Mesenchymal stem cell (in vitro differentiated cells and primary cell): ENCODE measurements at regions not wholly inside any gene's neighbourhood (a gene's known extent, or its start where the extent isn't known, plus 50 kb on each side); places are given as distances from the start of the nearest gene placed in this dataset.
"Not testable (repeated sequence)": the region's sequence is repeated elsewhere in the genome, so short reads cannot be mapped to it uniquely, and the experiment has no call there.

Experiments
- DNase-seq: peaks from one replicate; pipeline ENCODE4 v3.0.0-alpha.2; 2013
- H2AFZ ChIP-seq: one replicate; pipeline ENCODE4 v1.6.1; 2013; ENCODE audit warnings: low read depth, mild to moderate bottlenecking, control low read depth, inconsistent platforms, low read length, moderate library complexity
- H2AK5ac ChIP-seq: 2 replicates; pipeline ENCODE4 v1.6.1; 2013; ENCODE audit warnings: low read length, moderate library complexity, mild to moderate bottlenecking, inconsistent platforms; ENCODE audit not compliant: severe bottlenecking
- H2BK120ac ChIP-seq: one replicate; pipeline ENCODE4 v1.6.1; 2013; ENCODE audit warnings: low read depth, mild to moderate bottlenecking, inconsistent platforms, low read length, moderate library complexity
- H2BK12ac ChIP-seq, 2 experiments: one replicate each; pipeline ENCODE4 v1.6.1; 2013; ENCODE audit warnings: inconsistent platforms in 2 of 2, low read length in 2 of 2, mild to moderate bottlenecking in 2 of 2, moderate library complexity in 2 of 2, control low read depth in 1 of 2
- H2BK15ac ChIP-seq: one replicate; pipeline ENCODE4 v1.6.1; 2013; ENCODE audit warnings: mild to moderate bottlenecking, low read depth, inconsistent platforms; ENCODE audit not compliant: poor library complexity, severe bottlenecking
- H2BK5ac ChIP-seq: 2 replicates; pipeline ENCODE4 v1.6.1; 2013; ENCODE audit warnings: low read depth, mild to moderate bottlenecking, low read length, control low read depth, inconsistent platforms; ENCODE audit not compliant: poor library complexity, severe bottlenecking
- H3K14ac ChIP-seq, 2 experiments: one replicate each; pipeline ENCODE4 v1.6.1; 2013; ENCODE audit warnings: inconsistent platforms in 2 of 2, low read length in 2 of 2, control low read depth in 1 of 2, mild to moderate bottlenecking in 1 of 2, moderate library complexity in 1 of 2
- H3K18ac ChIP-seq, 2 experiments: one replicate each; pipeline ENCODE4 v1.6.1; 2013; ENCODE audit warnings: inconsistent platforms in 2 of 2, low read length in 2 of 2, control low read depth in 1 of 2, low read depth in 1 of 2, mild to moderate bottlenecking in 1 of 2
- H3K23ac ChIP-seq, 2 experiments: one replicate each; pipeline ENCODE4 v1.6.1; 2013; ENCODE audit warnings: inconsistent platforms in 2 of 2, low read length in 2 of 2, mild to moderate bottlenecking in 2 of 2, moderate library complexity in 2 of 2, control low read depth in 1 of 2
- H3K27ac ChIP-seq: 2 replicates; pipeline ENCODE4 v1.5.1; 2013; ENCODE audit warnings: mild to moderate bottlenecking, moderate library complexity, low read length, control low read depth, inconsistent platforms; ENCODE audit not compliant: poor library complexity, severe bottlenecking
- H3K27me3 ChIP-seq, 2 experiments: 2 replicates each; pipeline versions ENCODE4 v1.6.1 to v1.7.0; 2013; ENCODE audit warnings: low read length in 2 of 2, mild to moderate bottlenecking in 2 of 2, moderate library complexity in 2 of 2, control low read depth in 1 of 2, inconsistent platforms in 1 of 2; ENCODE audit not compliant: control insufficient read depth in 1 of 2, insufficient read depth in 1 of 2
- H3K36me3 ChIP-seq, 2 experiments: 2 replicates each; pipeline versions ENCODE4 v1.6.1 to v1.7.0; 2013; ENCODE audit warnings: low read length in 2 of 2, control low read depth in 1 of 2, inconsistent platforms in 1 of 2, low read depth in 1 of 2, mild to moderate bottlenecking in 1 of 2; ENCODE audit not compliant: insufficient read depth in 2 of 2, control insufficient read depth in 1 of 2
- H3K4ac ChIP-seq, 2 experiments: one replicate each; pipeline ENCODE4 v1.6.1; 2013; ENCODE audit warnings: inconsistent platforms in 2 of 2, low read length in 2 of 2, mild to moderate bottlenecking in 2 of 2, moderate library complexity in 2 of 2, control low read depth in 1 of 2, low read depth in 1 of 2
- H3K4me1 ChIP-seq: 2 replicates; pipeline ENCODE4 v1.6.1; 2013; ENCODE audit warnings: low read depth, low read length, control low read depth; ENCODE audit not compliant: control insufficient read depth, insufficient read depth
- H3K4me2 ChIP-seq: 2 replicates; pipeline ENCODE4 v1.6.1; 2013; ENCODE audit warnings: low read length, mild to moderate bottlenecking, inconsistent platforms; ENCODE audit not compliant: poor library complexity, severe bottlenecking
- H3K4me3 ChIP-seq, 2 experiments: 2 replicates each; pipeline versions ENCODE4 v1.5.1 to v1.7.0; 2013; ENCODE audit warnings: low read length in 2 of 2, mild to moderate bottlenecking in 2 of 2, control low read depth in 1 of 2, low read depth in 1 of 2; ENCODE audit not compliant: insufficient read depth in 1 of 2
- H3K79me1 ChIP-seq: replicated peaks from 2 replicates; pipeline ENCODE4 v1.6.1; 2013; ENCODE audit warnings: mild to moderate bottlenecking, control low read depth, low read length, inconsistent platforms; ENCODE audit not compliant: poor library complexity, severe bottlenecking
- H3K9ac ChIP-seq: 2 replicates; pipeline ENCODE4 v1.7.0; 2013; ENCODE audit warnings: mild to moderate bottlenecking, low read length, moderate library complexity
- H3K9me3 ChIP-seq: 2 replicates; pipeline ENCODE4 v1.7.0; 2013; ENCODE audit warnings: mild to moderate bottlenecking, low read length; ENCODE audit not compliant: control insufficient read depth
- H4K8ac ChIP-seq: one replicate; pipeline ENCODE4 v1.6.1; 2013; ENCODE audit warnings: inconsistent platforms, mild to moderate bottlenecking, low read length, moderate library complexity
- H4K91ac ChIP-seq: one replicate; pipeline ENCODE4 v1.6.1; 2013; ENCODE audit warnings: mild to moderate bottlenecking, low read length, inconsistent platforms
- WGBS: methylation state at CpG from one replicate; pipeline ENCODE4 v1.1.7; 2013; ENCODE audit warnings: mixed read lengths; 5-methylcytosine and 5-hydroxymethylcytosine counted together

GRCh38 chr15:79156704-79157375 lies 66.3 kb upstream of the RASGRF1 start:
- Histone ChIP-seq H3K4me2 (no peak overlapping the region), H3K4ac (no peak overlapping the region), H3K79me1 (no peaks in the 10 kb centered on the region), H2BK12ac (no peak overlapping the region), H3K4me3 (no peak overlapping the region), H3K9ac (no peak overlapping the region), H4K8ac (no peak overlapping the region), H3K9me3 (no peaks in the 10 kb centered on the region), H2AK5ac (no peak overlapping the region), H2AFZ (no peak overlapping the region), H4K91ac (no peak overlapping the region), H2BK15ac (no peak overlapping the region), H2BK5ac (no peak overlapping the region), H2BK120ac (no peak overlapping the region), H3K14ac (no peak overlapping the region), H3K4me1 (peaks cover 7% of the 10 kb centered on the region), H3K18ac (no peak overlapping the region), H3K27ac (no peak overlapping the region), H3K27me3 (peaks cover 13 to 46% of the 10 kb centered on the region in 2 experiments), H3K36me3 (no peaks in the 10 kb centered on the region), H3K23ac (no peak overlapping the region)
- WGBS = 75% methylated on average over 6 of the region's 7 CpGs
- no peak for DNase-seq

DNA sequence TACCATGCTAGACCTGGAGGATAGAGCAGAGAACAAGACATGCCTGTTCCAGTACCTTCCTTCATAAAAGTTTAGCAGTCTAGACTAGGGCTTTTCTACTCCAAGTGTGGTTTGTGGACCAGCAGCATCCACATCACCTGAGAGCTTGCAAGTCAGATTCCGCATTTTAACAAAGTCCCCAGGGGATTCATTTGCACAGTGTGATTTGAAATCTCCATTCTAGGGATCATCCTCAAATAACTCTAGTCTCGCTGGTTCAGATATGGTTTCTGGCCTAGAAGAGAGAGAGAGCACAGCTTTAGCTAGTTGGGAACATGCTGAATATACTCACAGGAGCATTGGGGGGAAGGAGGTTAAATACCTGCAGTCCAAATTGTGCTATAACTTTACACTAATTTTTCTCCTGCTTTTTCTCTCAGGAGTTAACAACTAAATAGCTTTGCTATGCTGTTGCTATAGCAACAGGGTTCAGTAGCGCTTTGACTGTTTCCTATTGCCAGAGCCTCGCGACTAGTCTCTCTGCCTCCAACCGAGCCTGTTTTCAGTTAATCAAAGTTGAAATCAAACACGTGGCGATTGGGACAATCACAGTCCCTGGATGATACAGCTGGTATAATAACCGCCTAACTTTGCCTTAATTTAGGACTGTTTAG lies 64.0 kb upstream of the RASGRF1 start:
- Histone ChIP-seq H2BK5ac (no peak overlapping the region), H3K9ac (no peak overlapping the region), H4K91ac (no peak overlapping the region), H3K79me1 (no peaks in the 10 kb centered on the region), H3K4me3 (no peak overlapping the region), H3K27ac (no peak overlapping the region), H3K18ac (no peak overlapping the region), H3K14ac (no peak overlapping the region), H2BK15ac (no peak overlapping the region), H2BK12ac (no peak overlapping the region), H3K23ac (no peak overlapping the region), H3K4me2 (no peak overlapping the region), H3K4ac (no peak overlapping the region), H3K36me3 (no peaks in the 10 kb centered on the region), H2BK120ac (no peak overlapping the region), H3K4me1 (peaks cover 5% of the 10 kb centered on the region), H2AFZ (no peak overlapping the region), H2AK5ac (no peak overlapping the region), H3K27me3 (peaks cover 10 to 39% of the 10 kb centered on the region in 2 experiments), H4K8ac (no peak overlapping the region), H3K9me3 (no peaks in the 10 kb centered on the region)
- WGBS = 43% methylated on average over 8 of the region's 9 CpGs
- DNase-seq = peak; percentile 11

DNA sequence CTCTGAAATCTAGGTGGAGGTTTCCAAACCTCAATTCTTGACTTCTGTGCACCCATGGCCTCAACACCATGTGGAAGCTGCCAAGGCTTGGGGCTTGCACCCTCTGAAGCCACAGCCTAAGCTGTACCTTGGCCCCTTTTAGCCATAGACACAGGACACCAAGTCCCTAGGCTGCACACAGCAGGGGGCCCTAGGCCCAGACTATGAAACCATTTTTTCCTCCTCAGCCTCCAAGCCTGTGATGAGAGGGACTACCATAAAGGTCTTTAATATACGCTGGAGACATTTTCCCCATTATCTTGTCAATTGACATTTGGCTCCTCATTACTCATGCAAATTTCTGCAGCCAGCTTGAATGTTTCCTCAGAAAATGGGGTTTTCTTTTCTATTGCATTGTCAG lies 53.7 kb upstream of the RASGRF1 start:
- H2BK5ac ChIP-seq, H4K8ac ChIP-seq, H2AFZ ChIP-seq, H3K4me2 ChIP-seq, H2BK12ac ChIP-seq, H4K91ac ChIP-seq, H3K18ac ChIP-seq, H2BK120ac ChIP-seq, H2BK15ac ChIP-seq, H3K4ac ChIP-seq, H3K23ac ChIP-seq, H3K27ac ChIP-seq, H3K79me1 ChIP-seq, H3K4me1 ChIP-seq, H3K9ac ChIP-seq, H2AK5ac ChIP-seq, H3K36me3 ChIP-seq, H3K14ac ChIP-seq, H3K27me3 ChIP-seq, H3K4me3 ChIP-seq, DNase-seq: not testable (repeated sequence)
- 84% methylated on average over 1 of the region's 1 CpG for WGBS
- H3K9me3 ChIP-seq = peaks cover 18% of the 10 kb centered on the region

GRCh38 chr15:79140846-79141570 lies 50.4 kb upstream of the RASGRF1 start:
- Histone ChIP-seq H3K9ac (no peak overlapping the region), H3K9me3 (peaks cover 13% of the 10 kb centered on the region), H3K36me3 (no peaks in the 10 kb centered on the region), H3K14ac (no peak overlapping the region), H3K27ac (no peak overlapping the region), H4K8ac (no peak overlapping the region), H3K79me1 (no peaks in the 10 kb centered on the region), H3K23ac (no peak overlapping the region), H4K91ac (no peak overlapping the region), H3K4ac (no peak overlapping the region), H3K27me3 (peaks cover 8 to 18% of the 10 kb centered on the region in 2 experiments), H3K4me3 (no peak overlapping the region), H2BK15ac (no peak overlapping the region), H2BK12ac (no peak overlapping the region), H2BK120ac (no peak overlapping the region), H3K18ac (no peak overlapping the region), H2AFZ (no peak overlapping the region), H3K4me2 (no peak overlapping the region), H2BK5ac (no peak overlapping the region), H3K4me1 (no peaks in the 10 kb centered on the region), H2AK5ac (no peak overlapping the region)
- 17% methylated on average over 1 of the region's 1 CpG for WGBS
- no peak for DNase-seq
